Left ventricle myocardium inferior (tissue), 1 donor: ENCODE measurements at regions not wholly inside any gene's neighbourhood (a gene's known extent, or its start where the extent isn't known, plus 50 kb on each side); places are given as distances from the start of the nearest gene placed in this dataset.

Source experiments
- DNase-seq: peaks from one replicate; pipeline ENCODE4 v3.0.0-alpha.2; 2020
- H3K27ac ChIP-seq: fragments of 200-600 bp; replicated peaks from 2 replicates; pipeline ENCODE4 v1.8.0; 2021
- H3K27me3 ChIP-seq: fragments of 200-600 bp; 2 replicates; pipeline ENCODE4 v1.8.0; 2021; ENCODE audit warnings: low read depth
- H3K36me3 ChIP-seq: fragments of 200-600 bp; 2 replicates; pipeline ENCODE4 v1.8.0; 2021
- H3K4me1 ChIP-seq: fragments of 200-600 bp; 2 replicates; pipeline ENCODE4 v1.8.0; 2021
- H3K4me3 ChIP-seq: fragments of 200-600 bp; 2 replicates; pipeline ENCODE4 v1.8.0; 2021; ENCODE audit warnings: mild to moderate bottlenecking, moderate library complexity
- H3K9me3 ChIP-seq: fragments of 200-600 bp; replicated peaks from 2 replicates; pipeline ENCODE4 v1.8.0; 2021
- CTCF ChIP-seq: fragments of 200-600 bp; IDR thresholded peaks from 2 replicates; pipeline ENCODE4 v1.8.0; 2021; ENCODE audit warnings: antibody characterized with exemption, mild to moderate bottlenecking, borderline replicate concordance
- intact Hi-C: fragments of 100-400 bp; cut with micrococcal nuclease; formaldehyde crosslinking; loops from one replicate; pipeline ENCODE4 v1.11.0; 2022
- donor health status: DM: no; HTN: yes; CAD: no; lungs with severe emphysema.

GRCh38 chr4:17315459-17315858 is 196.4 kb downstream of the QDPR start:
- Histone ChIP-seq H3K27me3 (no peaks in the 10 kb centered on the region), H3K4me3 (no peak overlapping the region), H3K4me1 (no peaks in the 10 kb centered on the region), H3K9me3 (peaks cover 12% of the 10 kb centered on the region), H3K36me3 (no peaks in the 10 kb centered on the region), H3K27ac (no peak overlapping the region)
- intact Hi-C loops: no loop called here
- no peak for DNase-seq
- no peak for TF ChIP-seq CTCF

GRCh38 chr4:17313194-17313593 is 198.7 kb downstream of the QDPR start:
- no peak for DNase-seq
- Histone ChIP-seq H3K4me1 (no peaks in the 10 kb centered on the region), H3K9me3 (peaks cover 5% of the 10 kb centered on the region), H3K36me3 (no peaks in the 10 kb centered on the region), H3K27me3 (no peaks in the 10 kb centered on the region), H3K27ac (no peak overlapping the region), H3K4me3 (no peak overlapping the region)
- intact Hi-C loops: no loop called here
- TF ChIP-seq CTCF: no peak

- no peak for DNase-seq
- Histone ChIP-seq H3K27ac (no peak overlapping the region), H3K9me3 (peaks cover 21% of the 10 kb centered on the region), H3K27me3 (no peaks in the 10 kb centered on the region), H3K4me1 (no peaks in the 10 kb centered on the region), H3K36me3 (no peaks in the 10 kb centered on the region), H3K4me3 (no peak overlapping the region)
- no peak for TF ChIP-seq CTCF
- intact Hi-C loops: no loop called here
Measured at GRCh38 chr4:17310269-17310652, 201.6 kb downstream of the QDPR start.

- no peak overlapping the region for H3K27ac ChIP-seq
- H3K4me1 ChIP-seq: no peaks in the 10 kb centered on the region
- intact Hi-C loops: no loop called here
- DNase-seq: no peak
- no peak for TF ChIP-seq CTCF
- H3K27me3 ChIP-seq: no peaks in the 10 kb centered on the region
- H3K9me3 ChIP-seq: peaks cover 26% of the 10 kb centered on the region
- H3K4me3 ChIP-seq: no peak overlapping the region
- H3K36me3 ChIP-seq: no peaks in the 10 kb centered on the region
Measured at GRCh38 chr4:17309567-17310268, 202.2 kb downstream of the QDPR start.

- no peak overlapping the region for H3K27ac ChIP-seq
- DNase-seq: no peak
- no peak for TF ChIP-seq CTCF
- no peaks in the 10 kb centered on the region for H3K36me3 ChIP-seq
- H3K4me1 ChIP-seq: peaks cover 15% of the 10 kb centered on the region
- H3K9me3 ChIP-seq: peaks cover 19% of the 10 kb centered on the region
- intact Hi-C loops: no loop called here
- H3K27me3 ChIP-seq: no peaks in the 10 kb centered on the region
- H3K4me3 ChIP-seq: no peak overlapping the region
Measured at GRCh38 chr4:17301869-17302268, 210.0 kb downstream of the QDPR start.
